K562 (cell line): ENCODE measurements at regions not wholly inside any gene's neighbourhood (a gene's known extent, or its start where the extent isn't known, plus 50 kb on each side); places are given as distances from the start of the nearest gene placed in this dataset.

Experiments
- ATAC-seq: fragments of 200-7000 bp; cut with Tn5 transposase; 3 replicates; pipeline ENCODE4 v1.9.1; 2020; ENCODE audit warnings: moderate library complexity
- BruUV-seq: library from RNA; stranded (reverse); fragments of 400-500 nt; replicated peaks from 2 replicates; lab custom pipeline; 2021; lab: Mats Ljungman, UMichigan
- CTCF ChIA-PET: fragments of 300-600 bp; formaldehyde crosslinking; extraction: SDS; loops from one replicate; lab custom pipeline; 2021; ENCODE audit warnings: low intra/inter-chr PET ratio; lab: Yijun Ruan, JAX
- POLR2A ChIA-PET: fragments of 300-600, 350-650 bp; sonication (Branson Sonifier 250); formaldehyde crosslinking; extraction: SDS; loops from one replicate; lab custom pipeline; 2021; ENCODE audit warnings: antibody characterized with exemption, inconsistent platforms; lab: Yijun Ruan, JAX
- DNase-seq, 4 experiments: peaks; one replicate each; pipeline versions ENCODE4 v3.0.0 to v3.0.0-alpha.2; 2011 to 2018; ENCODE audit warnings: low spot score in 3 of 4, mixed read lengths in 3 of 4; ENCODE audit errors: extremely low read depth in 1 of 4
- FAIRE-seq: peaks from 2 replicates; lab custom pipeline; 2011; peaks lifted over from hg19 to GRCh38; lab: Jason Lieb, UNC
- H2AFZ ChIP-seq: 2 replicates; pipeline ENCODE4 v1.6.0; 2011; ENCODE audit warnings: low read depth, low read length, control low read depth, inconsistent platforms
- H3K27ac ChIP-seq: fragments of 200-600 bp; 3 replicates; pipeline ENCODE4 v1.8.0; 2011; ENCODE audit warnings: low read depth, mild to moderate bottlenecking, control low read depth, inconsistent platforms, low read length, moderate library complexity, mixed read lengths; ENCODE audit errors: extremely low read depth
- H3K27me3 ChIP-seq, 2 experiments: fragments of 300-600 bp in 1 of 2; 2 replicates in 1 of 2; 3 replicates in 1 of 2; pipeline versions ENCODE4 v1.6.0 to v1.8.0; 2011; ENCODE audit warnings: inconsistent platforms in 2 of 2, low read length in 2 of 2, mild to moderate bottlenecking in 1 of 2, mixed read lengths in 1 of 2, moderate library complexity in 1 of 2; ENCODE audit not compliant: control insufficient read depth in 2 of 2, insufficient read depth in 2 of 2
- H3K36me3 ChIP-seq: fragments of 300-600 bp; 3 replicates; pipeline ENCODE4 v1.8.0; 2011; ENCODE audit warnings: mild to moderate bottlenecking, low read length, inconsistent platforms; ENCODE audit not compliant: control insufficient read depth, insufficient read depth
- H3K4me1 ChIP-seq, 2 experiments: fragments of 200-600 bp in 1 of 2; replicated peaks in 1 of 2; 2 replicates in 1 of 2; 3 replicates in 1 of 2; pipeline versions ENCODE4 v1.5.1 to v1.8.0; 2011; ENCODE audit warnings: inconsistent platforms in 2 of 2, low read length in 2 of 2, mild to moderate bottlenecking in 1 of 2, mixed read lengths in 1 of 2, moderate library complexity in 1 of 2; ENCODE audit not compliant: control insufficient read depth in 2 of 2, insufficient read depth in 2 of 2
- H3K4me2 ChIP-seq: 2 replicates; pipeline ENCODE4 v1.6.1; 2011; ENCODE audit warnings: low read length, control low read depth, inconsistent platforms, mixed read lengths; ENCODE audit not compliant: insufficient read depth
- H3K4me3 ChIP-seq: fragments of 200-600 bp; sonication (generic), shearing (Covaris generic); 2 replicates; pipeline ENCODE4 v1.5.1; 2016; ENCODE audit warnings: control low read depth, inconsistent platforms
- H3K79me2 ChIP-seq: fragments of 200-600 bp; 3 replicates; pipeline ENCODE4 v1.8.0; 2011; ENCODE audit warnings: low read length, inconsistent platforms; ENCODE audit not compliant: control insufficient read depth, insufficient read depth
- H3K9ac ChIP-seq, 2 experiments: 2 replicates each; pipeline versions ENCODE4 v1.6.0 to v1.6.1; 2011; ENCODE audit warnings: low read depth in 2 of 2, low read length in 2 of 2, control low read depth in 1 of 2, inconsistent platforms in 1 of 2, mild to moderate bottlenecking in 1 of 2, mixed read lengths in 1 of 2; ENCODE audit not compliant: insufficient read depth in 1 of 2
- H3K9me1 ChIP-seq: one replicate; pipeline ENCODE4 v1.6.0; 2011; ENCODE audit warnings: inconsistent platforms, mild to moderate bottlenecking, low read length, moderate library complexity; ENCODE audit not compliant: control insufficient read depth, insufficient read depth
- H3K9me3 ChIP-seq: replicated peaks from 2 replicates; pipeline ENCODE4 v1.5.1; 2011; ENCODE audit warnings: low read depth, low read length, inconsistent platforms; ENCODE audit not compliant: control insufficient read depth, insufficient read depth
- H4K20me1 ChIP-seq: replicated peaks from 2 replicates; pipeline ENCODE4 v1.6.1; 2011; ENCODE audit warnings: low read length, inconsistent platforms, mixed read lengths; ENCODE audit not compliant: control insufficient read depth, insufficient read depth
- DMBX1 ChIP-seq: fragments of 250-450 bp; sonication (Bioruptor Pico); IDR thresholded peaks from 2 replicates; pipeline ENCODE4 v1.8.0; 2022; ENCODE audit warnings: inconsistent platforms, mild to moderate bottlenecking, moderate library complexity, borderline replicate concordance
- IFI16 ChIP-seq: fragments of 250-450 bp; sonication (Bioruptor Pico); IDR thresholded peaks from 2 replicates; pipeline ENCODE4 v2.1.2; 2022; ENCODE audit warnings: mild to moderate bottlenecking, inconsistent platforms
- TCF7 ChIP-seq: sonication (generic); IDR thresholded peaks from 2 replicates; pipeline ENCODE4 v1.6.1; 2016; ENCODE audit warnings: antibody characterized with exemption, borderline replicate concordance
- ZNF282 ChIP-seq: sonication (generic); formaldehyde crosslinking; IDR thresholded peaks from 2 replicates; pipeline ENCODE4 v1.8.1; 2023; ENCODE audit warnings: missing genetic modification reagents
- WGBS: fragments of 100-300 bp; shearing (Covaris generic); methylation state at CpG from one replicate; pipeline ENCODE4 v1.1.6; 2016; ENCODE audit warnings: low coverage, mixed read lengths; ENCODE audit not compliant: insufficient coverage; ENCODE audit errors: missing lambda C conversion rate; 5-methylcytosine and 5-hydroxymethylcytosine counted together
- in situ Hi-C: fragments of 300-500 bp; cut with MboI; formaldehyde crosslinking; loops from 4 replicates; pipeline ENCODE4 v1.15.0; 2018; ENCODE audit warnings: inconsistent platforms, mixed read lengths
- intact Hi-C: fragments of 100-400 bp; cut with micrococcal nuclease; formaldehyde crosslinking; loops from 2 replicates; pipeline ENCODE4 v1.14.2; 2022
- TF ChIP-seq, protein P1 (sequence below): fragments of 450-650 bp; IDR thresholded peaks from 2 replicates; pipeline ENCODE4 v1.6.1; 2016; ENCODE audit warnings: antibody characterized with exemption
- TF ChIP-seq, protein P2 (sequence below): fragments of 450-650 bp; IDR thresholded peaks from 2 replicates; pipeline ENCODE4 v1.6.1; 2017; ENCODE audit warnings: antibody characterized with exemption, mild to moderate bottlenecking
- TF ChIP-seq, protein P3 (sequence below), 2 experiments: IDR thresholded peaks; 2 replicates each; pipeline ENCODE4 v1.6.1; 2011; ENCODE audit warnings: borderline replicate concordance in 1 of 2, control low read depth in 1 of 2, low read depth in 1 of 2, low read length in 1 of 2, mild to moderate bottlenecking in 1 of 2, mixed read lengths in 1 of 2, moderate library complexity in 1 of 2; ENCODE audit not compliant: insufficient read depth in 1 of 2, insufficient read length in 1 of 2, poor library complexity in 1 of 2, severe bottlenecking in 1 of 2; ENCODE audit errors: extremely low read depth in 1 of 2
- TF ChIP-seq, protein P4 (sequence below): fragments of 250-450 bp; sonication (Bioruptor Pico); IDR thresholded peaks from 2 replicates; pipeline ENCODE4 v1.4.0; 2020

DNA sequence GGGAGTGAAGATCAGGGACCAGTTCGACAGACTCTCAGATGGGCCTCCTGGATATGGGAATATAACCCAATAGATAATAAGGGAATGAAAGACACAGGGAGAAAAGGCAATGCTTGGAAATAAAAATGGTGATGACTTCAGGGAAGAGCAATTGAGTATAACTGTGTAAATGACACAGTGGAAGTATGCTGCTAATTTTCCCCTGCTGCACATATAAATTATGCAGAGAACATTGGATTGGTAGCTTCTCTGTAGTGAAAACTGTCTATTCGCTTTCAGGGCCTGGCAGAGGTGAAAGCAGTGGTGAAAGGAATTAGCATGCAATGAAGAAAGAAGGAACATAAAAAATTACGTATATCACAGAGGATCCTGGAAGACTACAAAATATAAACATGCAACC lies 398.2 kb upstream of the CDH2 start:
- Histone ChIP-seq H3K4me1 (no peaks in the 10 kb centered on the region), H3K9me3 (no peaks in the 10 kb centered on the region), H3K27ac (no peak overlapping the region), H3K9me1 (no peaks in the 10 kb centered on the region), H2AFZ (no peak overlapping the region), H3K4me3 (no peak overlapping the region), H3K4me2 (no peak overlapping the region), H3K9ac (no peak overlapping the region), H3K27me3 (no peaks in the 10 kb centered on the region), H4K20me1 (no peaks in the 10 kb centered on the region), H3K79me2 (no peaks in the 10 kb centered on the region), H3K36me3 (no peaks in the 10 kb centered on the region)
- no peak for ATAC-seq
- ChIA-PET CTCF (no interaction called here), POLR2A (no interaction called here)
- no peak for DNase-seq
- FAIRE-seq = no peak
- no TSS peak for BruUV-seq
- in situ Hi-C loops (no loop called here), intact Hi-C loops (no loop called here)
- 0% methylated on average over 3 of the region's 3 CpGs for WGBS
- TF ChIP-seq DMBX1 (CRISPR knock-in tag) (no peak), TCF7 (no peak), IFI16 (CRISPR knock-in tag) (no peak), ZNF282 (CRISPR knock-in tag) (no peak)
- TF ChIP-seq, protein P1, sequence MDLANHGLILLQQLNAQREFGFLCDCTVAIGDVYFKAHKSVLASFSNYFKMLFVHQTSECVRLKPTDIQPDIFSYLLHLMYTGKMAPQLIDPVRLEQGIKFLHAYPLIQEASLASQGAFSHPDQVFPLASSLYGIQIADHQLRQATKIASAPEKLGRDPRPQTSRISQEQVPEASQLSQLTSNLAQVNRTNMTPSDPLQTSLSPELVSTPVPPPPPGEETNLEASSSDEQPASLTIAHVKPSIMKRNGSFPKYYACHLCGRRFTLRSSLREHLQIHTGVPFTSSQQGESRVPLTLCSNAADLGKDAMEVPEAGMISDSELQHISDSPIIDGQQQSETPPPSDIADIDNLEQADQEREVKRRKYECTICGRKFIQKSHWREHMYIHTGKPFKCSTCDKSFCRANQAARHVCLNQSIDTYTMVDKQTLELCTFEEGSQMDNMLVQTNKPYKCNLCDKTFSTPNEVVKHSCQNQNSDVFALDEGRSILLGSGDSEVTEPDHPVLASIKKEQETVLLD = no peak
- TF ChIP-seq, protein P2, sequence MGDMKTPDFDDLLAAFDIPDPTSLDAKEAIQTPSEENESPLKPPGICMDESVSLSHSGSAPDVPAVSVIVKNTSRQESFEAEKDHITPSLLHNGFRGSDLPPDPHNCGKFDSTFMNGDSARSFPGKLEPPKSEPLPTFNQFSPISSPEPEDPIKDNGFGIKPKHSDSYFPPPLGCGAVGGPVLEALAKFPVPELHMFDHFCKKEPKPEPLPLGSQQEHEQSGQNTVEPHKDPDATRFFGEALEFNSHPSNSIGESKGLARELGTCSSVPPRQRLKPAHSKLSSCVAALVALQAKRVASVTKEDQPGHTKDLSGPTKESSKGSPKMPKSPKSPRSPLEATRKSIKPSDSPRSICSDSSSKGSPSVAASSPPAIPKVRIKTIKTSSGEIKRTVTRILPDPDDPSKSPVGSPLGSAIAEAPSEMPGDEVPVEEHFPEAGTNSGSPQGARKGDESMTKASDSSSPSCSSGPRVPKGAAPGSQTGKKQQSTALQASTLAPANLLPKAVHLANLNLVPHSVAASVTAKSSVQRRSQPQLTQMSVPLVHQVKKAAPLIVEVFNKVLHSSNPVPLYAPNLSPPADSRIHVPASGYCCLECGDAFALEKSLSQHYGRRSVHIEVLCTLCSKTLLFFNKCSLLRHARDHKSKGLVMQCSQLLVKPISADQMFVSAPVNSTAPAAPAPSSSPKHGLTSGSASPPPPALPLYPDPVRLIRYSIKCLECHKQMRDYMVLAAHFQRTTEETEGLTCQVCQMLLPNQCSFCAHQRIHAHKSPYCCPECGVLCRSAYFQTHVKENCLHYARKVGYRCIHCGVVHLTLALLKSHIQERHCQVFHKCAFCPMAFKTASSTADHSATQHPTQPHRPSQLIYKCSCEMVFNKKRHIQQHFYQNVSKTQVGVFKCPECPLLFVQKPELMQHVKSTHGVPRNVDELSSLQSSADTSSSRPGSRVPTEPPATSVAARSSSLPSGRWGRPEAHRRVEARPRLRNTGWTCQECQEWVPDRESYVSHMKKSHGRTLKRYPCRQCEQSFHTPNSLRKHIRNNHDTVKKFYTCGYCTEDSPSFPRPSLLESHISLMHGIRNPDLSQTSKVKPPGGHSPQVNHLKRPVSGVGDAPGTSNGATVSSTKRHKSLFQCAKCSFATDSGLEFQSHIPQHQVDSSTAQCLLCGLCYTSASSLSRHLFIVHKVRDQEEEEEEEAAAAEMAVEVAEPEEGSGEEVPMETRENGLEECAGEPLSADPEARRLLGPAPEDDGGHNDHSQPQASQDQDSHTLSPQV = no peak
- TF ChIP-seq, protein P3, sequence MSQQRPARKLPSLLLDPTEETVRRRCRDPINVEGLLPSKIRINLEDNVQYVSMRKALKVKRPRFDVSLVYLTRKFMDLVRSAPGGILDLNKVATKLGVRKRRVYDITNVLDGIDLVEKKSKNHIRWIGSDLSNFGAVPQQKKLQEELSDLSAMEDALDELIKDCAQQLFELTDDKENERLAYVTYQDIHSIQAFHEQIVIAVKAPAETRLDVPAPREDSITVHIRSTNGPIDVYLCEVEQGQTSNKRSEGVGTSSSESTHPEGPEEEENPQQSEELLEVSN (IDR thresholded peaks at IDR 0.05; ENCODE audit: borderline replicate concordance in 1 of 2, extremely low read depth in 1 of 2, insufficient read depth in 1 of 2, insufficient read length in 1 of 2, low read depth in 1 of 2, low read length in 1 of 2, poor library complexity in 1 of 2, severe bottlenecking in 1 of 2) = no peak
- TF ChIP-seq, protein P4, sequence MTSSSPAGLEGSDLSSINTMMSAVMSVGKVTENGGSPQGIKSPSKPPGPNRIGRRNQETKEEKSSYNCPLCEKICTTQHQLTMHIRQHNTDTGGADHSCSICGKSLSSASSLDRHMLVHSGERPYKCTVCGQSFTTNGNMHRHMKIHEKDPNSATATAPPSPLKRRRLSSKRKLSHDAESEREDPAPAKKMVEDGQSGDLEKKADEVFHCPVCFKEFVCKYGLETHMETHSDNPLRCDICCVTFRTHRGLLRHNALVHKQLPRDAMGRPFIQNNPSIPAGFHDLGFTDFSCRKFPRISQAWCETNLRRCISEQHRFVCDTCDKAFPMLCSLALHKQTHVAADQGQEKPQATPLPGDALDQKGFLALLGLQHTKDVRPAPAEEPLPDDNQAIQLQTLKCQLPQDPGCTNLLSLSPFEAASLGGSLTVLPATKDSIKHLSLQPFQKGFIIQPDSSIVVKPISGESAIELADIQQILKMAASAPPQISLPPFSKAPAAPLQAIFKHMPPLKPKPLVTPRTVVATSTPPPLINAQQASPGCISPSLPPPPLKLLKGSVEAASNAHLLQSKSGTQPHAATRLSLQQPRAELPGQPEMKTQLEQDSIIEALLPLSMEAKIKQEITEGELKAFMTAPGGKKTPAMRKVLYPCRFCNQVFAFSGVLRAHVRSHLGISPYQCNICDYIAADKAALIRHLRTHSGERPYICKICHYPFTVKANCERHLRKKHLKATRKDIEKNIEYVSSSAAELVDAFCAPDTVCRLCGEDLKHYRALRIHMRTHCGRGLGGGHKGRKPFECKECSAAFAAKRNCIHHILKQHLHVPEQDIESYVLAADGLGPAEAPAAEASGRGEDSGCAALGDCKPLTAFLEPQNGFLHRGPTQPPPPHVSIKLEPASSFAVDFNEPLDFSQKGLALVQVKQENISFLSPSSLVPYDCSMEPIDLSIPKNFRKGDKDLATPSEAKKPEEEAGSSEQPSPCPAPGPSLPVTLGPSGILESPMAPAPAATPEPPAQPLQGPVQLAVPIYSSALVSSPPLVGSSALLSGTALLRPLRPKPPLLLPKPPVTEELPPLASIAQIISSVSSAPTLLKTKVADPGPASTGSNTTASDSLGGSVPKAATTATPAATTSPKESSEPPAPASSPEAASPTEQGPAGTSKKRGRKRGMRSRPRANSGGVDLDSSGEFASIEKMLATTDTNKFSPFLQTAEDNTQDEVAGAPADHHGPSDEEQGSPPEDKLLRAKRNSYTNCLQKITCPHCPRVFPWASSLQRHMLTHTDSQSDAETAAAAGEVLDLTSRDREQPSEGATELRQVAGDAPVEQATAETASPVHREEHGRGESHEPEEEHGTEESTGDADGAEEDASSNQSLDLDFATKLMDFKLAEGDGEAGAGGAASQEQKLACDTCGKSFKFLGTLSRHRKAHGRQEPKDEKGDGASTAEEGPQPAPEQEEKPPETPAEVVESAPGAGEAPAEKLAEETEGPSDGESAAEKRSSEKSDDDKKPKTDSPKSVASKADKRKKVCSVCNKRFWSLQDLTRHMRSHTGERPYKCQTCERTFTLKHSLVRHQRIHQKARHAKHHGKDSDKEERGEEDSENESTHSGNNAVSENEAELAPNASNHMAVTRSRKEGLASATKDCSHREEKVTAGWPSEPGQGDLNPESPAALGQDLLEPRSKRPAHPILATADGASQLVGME (CRISPR knock-in tag) = no peak
